ENCODE measurements at regions not wholly inside any gene's neighbourhood (a gene's known extent, or its start where the extent isn't known, plus 50 kb on each side); places are given as distances from the start of the nearest gene placed in this dataset.

GRCh38 chr16:61564716-61565115 is 471.5 kb downstream of the CDH8 start:
- no peak for TF ChIP-seq EP300 (IDR thresholded peaks at IDR 0.05)
- TF ChIP-seq, protein P1, sequence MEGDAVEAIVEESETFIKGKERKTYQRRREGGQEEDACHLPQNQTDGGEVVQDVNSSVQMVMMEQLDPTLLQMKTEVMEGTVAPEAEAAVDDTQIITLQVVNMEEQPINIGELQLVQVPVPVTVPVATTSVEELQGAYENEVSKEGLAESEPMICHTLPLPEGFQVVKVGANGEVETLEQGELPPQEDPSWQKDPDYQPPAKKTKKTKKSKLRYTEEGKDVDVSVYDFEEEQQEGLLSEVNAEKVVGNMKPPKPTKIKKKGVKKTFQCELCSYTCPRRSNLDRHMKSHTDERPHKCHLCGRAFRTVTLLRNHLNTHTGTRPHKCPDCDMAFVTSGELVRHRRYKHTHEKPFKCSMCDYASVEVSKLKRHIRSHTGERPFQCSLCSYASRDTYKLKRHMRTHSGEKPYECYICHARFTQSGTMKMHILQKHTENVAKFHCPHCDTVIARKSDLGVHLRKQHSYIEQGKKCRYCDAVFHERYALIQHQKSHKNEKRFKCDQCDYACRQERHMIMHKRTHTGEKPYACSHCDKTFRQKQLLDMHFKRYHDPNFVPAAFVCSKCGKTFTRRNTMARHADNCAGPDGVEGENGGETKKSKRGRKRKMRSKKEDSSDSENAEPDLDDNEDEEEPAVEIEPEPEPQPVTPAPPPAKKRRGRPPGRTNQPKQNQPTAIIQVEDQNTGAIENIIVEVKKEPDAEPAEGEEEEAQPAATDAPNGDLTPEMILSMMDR (IDR thresholded peaks at IDR 0.05): no peak
- TF ChIP-seq POLR2A (IDR thresholded peaks at IDR 0.05): no peak

Data from upper lobe of left lung (tissue), 4 donors.